GM23338 (cell line): ENCODE measurements at regions not wholly inside any gene's neighbourhood (a gene's known extent, or its start where the extent isn't known, plus 50 kb on each side); places are given as distances from the start of the nearest gene placed in this dataset.

Experiments used
- CREB1 ChIP-seq: fragments of 250-450 bp; sonication (Bioruptor Pico); IDR thresholded peaks from 2 replicates; pipeline ENCODE4 v1.5.0; 2020; ENCODE audit warnings: low read depth, mild to moderate bottlenecking, moderate library complexity
- EZH2 ChIP-seq: fragments of 200-600 bp; sonication (generic); IDR thresholded peaks from one replicate; pipeline ENCODE4 v1.8.0; 2017; ENCODE audit warnings: antibody characterized with exemption, mild to moderate bottlenecking, low read depth; ENCODE audit not compliant: unreplicated experiment
- EZH2phosphoT487 ChIP-seq: fragments of 200-600 bp; sonication (generic); IDR thresholded peaks from one replicate; pipeline ENCODE4 v1.8.1; 2018; ENCODE audit warnings: antibody characterized with exemption; ENCODE audit not compliant: unreplicated experiment
- POLR2AphosphoS5 ChIP-seq: IDR thresholded peaks from 2 replicates; pipeline ENCODE4 v1.6.1; 2016; ENCODE audit warnings: antibody characterized with exemption, low read depth
- ZNF114 ChIP-seq: fragments of 250-450 bp; sonication (Bioruptor Pico); IDR thresholded peaks from 2 replicates; pipeline ENCODE4 v1.5.0; 2020; ENCODE audit warnings: mild to moderate bottlenecking, moderate library complexity
- TF ChIP-seq, protein P1 (sequence below), 2 experiments: fragments of 200-600 bp in 1 of 2; sonication (generic) in 1 of 2; conservative IDR thresholded peaks; 2 replicates each; pipeline versions ENCODE4 v1.5.1 to v1.6.1; 2016 to 2017; ENCODE audit warnings: antibody characterized with exemption in 2 of 2, low read depth in 2 of 2, mild to moderate bottlenecking in 2 of 2, moderate library complexity in 1 of 2
- TF ChIP-seq, protein P2 (sequence below): IDR thresholded peaks from one replicate; pipeline ENCODE4 v1.6.1; 2018; ENCODE audit warnings: antibody characterized with exemption; ENCODE audit not compliant: unreplicated experiment

DNA sequence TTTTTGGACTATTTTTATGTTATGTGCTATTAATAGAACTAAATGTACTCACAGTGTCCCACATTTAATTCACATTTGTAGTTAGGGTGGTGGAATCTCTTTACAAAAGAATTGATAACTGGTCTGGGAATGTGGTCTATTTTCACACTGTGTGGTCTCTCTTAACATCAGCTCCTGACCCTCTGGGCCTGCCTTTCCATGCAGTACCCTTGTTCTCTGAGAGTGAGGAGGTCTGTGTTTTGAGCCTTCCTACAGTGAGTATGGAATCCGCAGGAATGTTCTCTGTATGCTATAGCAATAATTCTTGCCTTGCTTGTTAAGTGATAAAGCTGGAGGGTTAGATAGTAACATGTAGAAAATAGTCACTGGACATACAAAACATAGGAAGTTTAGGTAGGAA, 717.3 kb upstream of the POU3F2 start:
- TF ChIP-seq, protein P1, sequence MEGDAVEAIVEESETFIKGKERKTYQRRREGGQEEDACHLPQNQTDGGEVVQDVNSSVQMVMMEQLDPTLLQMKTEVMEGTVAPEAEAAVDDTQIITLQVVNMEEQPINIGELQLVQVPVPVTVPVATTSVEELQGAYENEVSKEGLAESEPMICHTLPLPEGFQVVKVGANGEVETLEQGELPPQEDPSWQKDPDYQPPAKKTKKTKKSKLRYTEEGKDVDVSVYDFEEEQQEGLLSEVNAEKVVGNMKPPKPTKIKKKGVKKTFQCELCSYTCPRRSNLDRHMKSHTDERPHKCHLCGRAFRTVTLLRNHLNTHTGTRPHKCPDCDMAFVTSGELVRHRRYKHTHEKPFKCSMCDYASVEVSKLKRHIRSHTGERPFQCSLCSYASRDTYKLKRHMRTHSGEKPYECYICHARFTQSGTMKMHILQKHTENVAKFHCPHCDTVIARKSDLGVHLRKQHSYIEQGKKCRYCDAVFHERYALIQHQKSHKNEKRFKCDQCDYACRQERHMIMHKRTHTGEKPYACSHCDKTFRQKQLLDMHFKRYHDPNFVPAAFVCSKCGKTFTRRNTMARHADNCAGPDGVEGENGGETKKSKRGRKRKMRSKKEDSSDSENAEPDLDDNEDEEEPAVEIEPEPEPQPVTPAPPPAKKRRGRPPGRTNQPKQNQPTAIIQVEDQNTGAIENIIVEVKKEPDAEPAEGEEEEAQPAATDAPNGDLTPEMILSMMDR (conservative IDR thresholded peaks at IDR 0.05; ENCODE audit: low read depth in 2 of 2) = no peak
- no peak for TF ChIP-seq POLR2AphosphoS5
- no peak for TF ChIP-seq CREB1 (CRISPR knock-in tag)
- TF ChIP-seq, protein P2, sequence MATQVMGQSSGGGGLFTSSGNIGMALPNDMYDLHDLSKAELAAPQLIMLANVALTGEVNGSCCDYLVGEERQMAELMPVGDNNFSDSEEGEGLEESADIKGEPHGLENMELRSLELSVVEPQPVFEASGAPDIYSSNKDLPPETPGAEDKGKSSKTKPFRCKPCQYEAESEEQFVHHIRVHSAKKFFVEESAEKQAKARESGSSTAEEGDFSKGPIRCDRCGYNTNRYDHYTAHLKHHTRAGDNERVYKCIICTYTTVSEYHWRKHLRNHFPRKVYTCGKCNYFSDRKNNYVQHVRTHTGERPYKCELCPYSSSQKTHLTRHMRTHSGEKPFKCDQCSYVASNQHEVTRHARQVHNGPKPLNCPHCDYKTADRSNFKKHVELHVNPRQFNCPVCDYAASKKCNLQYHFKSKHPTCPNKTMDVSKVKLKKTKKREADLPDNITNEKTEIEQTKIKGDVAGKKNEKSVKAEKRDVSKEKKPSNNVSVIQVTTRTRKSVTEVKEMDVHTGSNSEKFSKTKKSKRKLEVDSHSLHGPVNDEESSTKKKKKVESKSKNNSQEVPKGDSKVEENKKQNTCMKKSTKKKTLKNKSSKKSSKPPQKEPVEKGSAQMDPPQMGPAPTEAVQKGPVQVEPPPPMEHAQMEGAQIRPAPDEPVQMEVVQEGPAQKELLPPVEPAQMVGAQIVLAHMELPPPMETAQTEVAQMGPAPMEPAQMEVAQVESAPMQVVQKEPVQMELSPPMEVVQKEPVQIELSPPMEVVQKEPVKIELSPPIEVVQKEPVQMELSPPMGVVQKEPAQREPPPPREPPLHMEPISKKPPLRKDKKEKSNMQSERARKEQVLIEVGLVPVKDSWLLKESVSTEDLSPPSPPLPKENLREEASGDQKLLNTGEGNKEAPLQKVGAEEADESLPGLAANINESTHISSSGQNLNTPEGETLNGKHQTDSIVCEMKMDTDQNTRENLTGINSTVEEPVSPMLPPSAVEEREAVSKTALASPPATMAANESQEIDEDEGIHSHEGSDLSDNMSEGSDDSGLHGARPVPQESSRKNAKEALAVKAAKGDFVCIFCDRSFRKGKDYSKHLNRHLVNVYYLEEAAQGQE = no peak
- TF ChIP-seq EZH2 = no peak
- no peak for TF ChIP-seq EZH2phosphoT487
- no peak for TF ChIP-seq ZNF114 (CRISPR knock-in tag)
